ENCODE measurements at regions not wholly inside any gene's neighbourhood (a gene's known extent, or its start where the extent isn't known, plus 50 kb on each side); places are given as distances from the start of the nearest gene placed in this dataset.
A peak's percentile ranks its signal among the peaks of the same experiment; 100 is the strongest.

GRCh38 chrX:21168401-21169160 is 205.6 kb upstream of the CNKSR2 start:
- H3K4me1 ChIP-seq (ENCODE audit: insufficient read depth): peaks cover 20% of the 10 kb centered on the region
- TF ChIP-seq EZH2 (IDR thresholded peaks at IDR 0.05; ENCODE audit: insufficient read depth, poor library complexity, severe bottlenecking): no peak
- TF ChIP-seq EZH2phosphoT487 (IDR thresholded peaks at IDR 0.05; ENCODE audit: insufficient read depth, low read depth): no peak
- no peaks in the 10 kb centered on the region for H3K27me3 ChIP-seq (replicated peaks; ENCODE audit: insufficient read depth)
- no peak overlapping the region for H3K4me2 ChIP-seq (ENCODE audit: unreplicated experiment)
- H3K27ac ChIP-seq: no peak overlapping the region
- H3K9me3 ChIP-seq (ENCODE audit: low read depth): no peaks in the 10 kb centered on the region
- no peaks in the 10 kb centered on the region for H3K36me3 ChIP-seq (ENCODE audit: low read depth)
- 70 to 94% methylated on average over 2 of the region's 2 CpGs for WGBS, 2 experiments (ENCODE audit: low coverage in 1 of 2, low lambda C conversion rate in 2 of 2, missing lambda C conversion rate in 2 of 2)
- in situ Hi-C loops (cut with MboI): no loop called here
- no peak overlapping the region for H2AFZ ChIP-seq
- no peak overlapping the region for H3K9ac ChIP-seq
- H4K20me1 ChIP-seq (ENCODE audit: insufficient read depth): no peaks in the 10 kb centered on the region
- no peak overlapping the region for H3K4me3 ChIP-seq
- H3K9me2 ChIP-seq (ENCODE audit: insufficient read depth): no peaks in the 10 kb centered on the region
- peaks cover 5% of the 10 kb centered on the region; the same call in 1 of the 2 replicates for H3F3A ChIP-seq (ENCODE audit: insufficient read depth)
- H3K79me2 ChIP-seq (ENCODE audit: insufficient read depth): no peaks in the 10 kb centered on the region
- DNase-seq: no peak

DNA sequence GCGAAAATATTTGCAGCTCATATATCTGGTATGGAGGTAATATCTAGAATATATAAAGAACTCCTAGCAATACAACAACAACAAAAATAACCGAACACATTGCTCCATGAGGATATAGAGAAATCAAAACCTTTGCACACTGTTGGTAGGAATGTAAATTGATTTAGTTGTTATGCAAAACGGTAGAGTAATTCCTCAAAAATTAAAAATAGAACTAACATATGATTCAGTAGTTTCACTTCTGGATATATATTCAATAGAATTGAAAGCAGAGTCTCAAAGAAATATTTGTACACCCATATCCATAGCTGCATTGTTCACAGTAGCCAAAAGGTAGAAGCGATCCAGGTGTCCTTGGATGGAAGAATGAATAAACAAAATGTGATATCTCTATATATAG is 203.0 kb upstream of the CNKSR2 start:
- Histone ChIP-seq H3F3A (ENCODE audit: insufficient read depth) (peaks cover 4% of the 10 kb centered on the region; the same call in 1 of the 2 replicates), H4K20me1 (ENCODE audit: insufficient read depth) (no peaks in the 10 kb centered on the region), H3K9me2 (ENCODE audit: insufficient read depth) (no peaks in the 10 kb centered on the region), H3K9me3 (ENCODE audit: low read depth) (no peaks in the 10 kb centered on the region), H2AFZ (no peak overlapping the region), H3K27me3 (replicated peaks; ENCODE audit: insufficient read depth) (no peaks in the 10 kb centered on the region), H3K4me2 (ENCODE audit: unreplicated experiment) (no peak overlapping the region), H3K9ac (no peak overlapping the region), H3K4me1 (ENCODE audit: insufficient read depth) (peaks cover 14% of the 10 kb centered on the region), H3K79me2 (ENCODE audit: insufficient read depth) (no peaks in the 10 kb centered on the region), H3K4me3 (no peak overlapping the region), H3K36me3 (ENCODE audit: low read depth) (no peaks in the 10 kb centered on the region), H3K27ac (no peak overlapping the region)
- WGBS, 2 experiments (ENCODE audit: low coverage in 1 of 2, low lambda C conversion rate in 2 of 2, missing lambda C conversion rate in 2 of 2): 94 to 98% methylated on average over 4 of the region's 4 CpGs
- in situ Hi-C loops (cut with MboI): no loop called here
- no peak for DNase-seq
- no peak for TF ChIP-seq EZH2phosphoT487 (IDR thresholded peaks at IDR 0.05; ENCODE audit: insufficient read depth, low read depth)
- TF ChIP-seq EZH2 (IDR thresholded peaks at IDR 0.05; ENCODE audit: insufficient read depth, poor library complexity, severe bottlenecking): no peak

GRCh38 chrX:21174439-21174838 is 199.8 kb upstream of the CNKSR2 start:
- no peak for DNase-seq
- WGBS, 2 experiments (ENCODE audit: low coverage in 1 of 2, low lambda C conversion rate in 2 of 2, missing lambda C conversion rate in 2 of 2): 40 to 43% methylated on average over 1 of the region's 1 CpG
- peaks cover 4% of the 10 kb centered on the region; the same call in 1 of the 2 replicates for H3K4me1 ChIP-seq (ENCODE audit: insufficient read depth)

DNA sequence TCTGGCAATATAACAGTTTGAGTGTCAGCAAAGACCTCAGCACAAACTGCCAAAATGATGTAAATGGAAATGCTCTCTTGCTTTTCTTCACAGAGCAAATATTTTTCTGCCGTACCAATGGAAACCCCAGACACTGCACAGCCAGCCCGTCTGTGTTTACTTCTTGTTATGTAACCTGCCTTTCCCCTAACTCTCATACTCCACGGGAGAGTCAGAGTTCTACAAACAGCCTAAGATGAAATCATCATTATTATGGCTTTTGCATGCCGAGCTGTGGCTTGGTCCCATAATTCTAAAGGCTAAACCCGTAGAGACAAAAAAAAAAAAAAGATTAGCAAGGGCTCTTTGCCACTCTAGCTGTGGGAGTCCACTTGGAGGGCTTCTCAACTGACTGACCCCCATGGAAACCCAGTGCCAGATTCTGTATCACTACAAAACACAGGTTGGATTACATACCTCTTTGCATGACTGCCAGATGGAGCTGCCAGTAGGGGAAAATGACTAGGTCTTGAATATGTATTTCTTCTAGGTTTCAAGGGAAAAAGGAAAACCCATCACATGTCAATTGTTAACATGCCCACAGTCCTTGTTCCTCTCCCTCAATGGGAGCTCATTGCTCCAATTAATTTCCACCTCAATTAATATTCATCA is 197.2 kb upstream of the CNKSR2 start:
- WGBS, 2 experiments (ENCODE audit: low coverage in 1 of 2, low lambda C conversion rate in 2 of 2, missing lambda C conversion rate in 2 of 2): 2 to 9% methylated on average over 5 of the region's 5 CpGs
- DNase-seq: peak; percentile 50
- Histone ChIP-seq H3F3A (ENCODE audit: insufficient read depth) (no peaks in the 10 kb centered on the region), H3K36me3 (ENCODE audit: low read depth) (no peaks in the 10 kb centered on the region), H4K20me1 (ENCODE audit: insufficient read depth) (no peaks in the 10 kb centered on the region), H3K9me3 (ENCODE audit: low read depth) (no peaks in the 10 kb centered on the region), H2AFZ (no peak overlapping the region), H3K4me3 (no peak overlapping the region), H3K9me2 (ENCODE audit: insufficient read depth) (no peaks in the 10 kb centered on the region), H3K4me1 (ENCODE audit: insufficient read depth) (peaks cover 4% of the 10 kb centered on the region; the same call in 1 of the 2 replicates), H3K9ac (no peak overlapping the region), H3K27ac (no peak overlapping the region), H3K79me2 (ENCODE audit: insufficient read depth) (no peaks in the 10 kb centered on the region), H3K4me2 (ENCODE audit: unreplicated experiment) (no peak overlapping the region), H3K27me3 (replicated peaks; ENCODE audit: insufficient read depth) (no peaks in the 10 kb centered on the region)
- TF ChIP-seq EZH2phosphoT487 (IDR thresholded peaks at IDR 0.05; ENCODE audit: insufficient read depth, low read depth) (no peak), EZH2 (IDR thresholded peaks at IDR 0.05; ENCODE audit: insufficient read depth, poor library complexity, severe bottlenecking) (no peak)
- in situ Hi-C loops (cut with MboI): no loop called here

More at GRCh38 chrX:21174439-21174838, 199.8 kb upstream of the CNKSR2 start:
- no peaks in the 10 kb centered on the region for H3K79me2 ChIP-seq (ENCODE audit: insufficient read depth)
- no peaks in the 10 kb centered on the region for H3K9me3 ChIP-seq (ENCODE audit: low read depth)
- no peaks in the 10 kb centered on the region for H3K9me2 ChIP-seq (ENCODE audit: insufficient read depth)
- H3K27ac ChIP-seq: no peak overlapping the region
- H3K4me3 ChIP-seq: no peak overlapping the region
- no peaks in the 10 kb centered on the region for H3F3A ChIP-seq (ENCODE audit: insufficient read depth)
- H2AFZ ChIP-seq: no peak overlapping the region
- H3K36me3 ChIP-seq (ENCODE audit: low read depth): no peaks in the 10 kb centered on the region
- H3K4me2 ChIP-seq (ENCODE audit: unreplicated experiment): no peak overlapping the region
- TF ChIP-seq EZH2 (IDR thresholded peaks at IDR 0.05; ENCODE audit: insufficient read depth, poor library complexity, severe bottlenecking) (no peak), EZH2phosphoT487 (IDR thresholded peaks at IDR 0.05; ENCODE audit: insufficient read depth, low read depth) (no peak)
- no peaks in the 10 kb centered on the region for H3K27me3 ChIP-seq (replicated peaks; ENCODE audit: insufficient read depth)
- no peaks in the 10 kb centered on the region for H4K20me1 ChIP-seq (ENCODE audit: insufficient read depth)
- in situ Hi-C loops (cut with MboI): no loop called here
- H3K9ac ChIP-seq: no peak overlapping the region

All from GM23248 (cell line).